Neural cell (in vitro differentiated cells): ENCODE measurements at regions not wholly inside any gene's neighbourhood (a gene's known extent, or its start where the extent isn't known, plus 50 kb on each side); places are given as distances from the start of the nearest gene placed in this dataset.

Source experiments
- H2AFZ ChIP-seq: fragments of 200-600, 300-800 bp; sonication (generic), shearing (Covaris generic); 2 replicates; pipeline ENCODE4 v1.6.0; 2014; ENCODE audit warnings: low read depth, mild to moderate bottlenecking, antibody characterized with exemption, low read length, moderate library complexity
- H3F3A ChIP-seq: fragments of 200-600 bp; shearing (Covaris generic); 2 replicates; pipeline ENCODE4 v1.6.1; 2016; ENCODE audit warnings: mild to moderate bottlenecking, moderate library complexity, mixed read lengths, antibody characterized with exemption, low read length; ENCODE audit not compliant: insufficient read depth, poor library complexity, severe bottlenecking
- H3K27ac ChIP-seq: fragments of 200-600, 300-800 bp; sonication (generic), shearing (Covaris generic); 2 replicates; pipeline ENCODE4 v1.5.1; 2014; ENCODE audit warnings: mild to moderate bottlenecking, low read length, moderate library complexity
- H3K27me3 ChIP-seq: fragments of 300-800, 200-600 bp; sonication (generic), shearing (Covaris generic); 2 replicates; pipeline ENCODE4 v1.6.0; 2014; ENCODE audit warnings: mild to moderate bottlenecking, low read depth, low read length, moderate library complexity; ENCODE audit not compliant: insufficient read depth
- H3K36me3 ChIP-seq: fragments of 300-800, 200-600 bp; sonication (generic), shearing (Covaris generic); 2 replicates; pipeline ENCODE4 v1.5.1; 2014; ENCODE audit warnings: mild to moderate bottlenecking, antibody characterized with exemption, low read length, moderate library complexity; ENCODE audit not compliant: insufficient read depth
- H3K4me2 ChIP-seq: fragments of 300-800, 200-600 bp; sonication (generic), shearing (Covaris generic); 2 replicates; pipeline ENCODE4 v1.6.0; 2014; ENCODE audit warnings: mild to moderate bottlenecking, low read length
- H3K4me3 ChIP-seq: fragments of 300-800, 200-600 bp; sonication (generic), shearing (Covaris generic); 2 replicates; pipeline ENCODE4 v1.5.1; 2014; ENCODE audit warnings: mild to moderate bottlenecking, low read length, moderate library complexity
- H3K79me2 ChIP-seq: fragments of 200-600 bp; shearing (Covaris generic); replicated peaks from 2 replicates; pipeline ENCODE4 v1.6.0; 2014; ENCODE audit warnings: mild to moderate bottlenecking, low read length, moderate library complexity; ENCODE audit not compliant: insufficient read depth
- H3K9ac ChIP-seq: fragments of 300-800, 200-600 bp; sonication (generic), shearing (Covaris generic); 2 replicates; pipeline ENCODE4 v1.6.1; 2016; ENCODE audit warnings: mild to moderate bottlenecking, low read length, mixed read lengths
- H3K9me2 ChIP-seq: fragments of 200-600 bp; shearing (Covaris generic); 2 replicates; pipeline ENCODE4 v1.6.1; 2016; ENCODE audit warnings: mild to moderate bottlenecking, low read length, mixed read lengths; ENCODE audit not compliant: insufficient read depth
- H3K9me3 ChIP-seq: fragments of 200-600, 300-800 bp; sonication (generic), shearing (Covaris generic); 2 replicates; pipeline ENCODE4 v1.6.1; 2016; ENCODE audit warnings: mild to moderate bottlenecking, mixed run types, low read length, moderate library complexity, mixed read lengths
- H4K20me1 ChIP-seq: fragments of 200-600 bp; shearing (Covaris generic); 2 replicates; pipeline ENCODE4 v1.6.1; 2016; ENCODE audit warnings: mild to moderate bottlenecking, mixed run types; ENCODE audit not compliant: insufficient read depth
- CTCF ChIP-seq: fragments of 450-650 bp; IDR thresholded peaks from 2 replicates; pipeline ENCODE4 v1.5.1; 2014; ENCODE audit warnings: antibody characterized with exemption, mild to moderate bottlenecking, moderate library complexity; ENCODE audit not compliant: poor library complexity, severe bottlenecking
- EP300 ChIP-seq: fragments of 450-650 bp; conservative IDR thresholded peaks from 2 replicates; pipeline ENCODE4 v1.6.1; 2014; ENCODE audit warnings: antibody characterized with exemption, mild to moderate bottlenecking, moderate library complexity; ENCODE audit not compliant: poor library complexity, severe bottlenecking
- EZH2 ChIP-seq: fragments of 200-600, 300-800 bp; shearing (Covaris generic), sonication (generic); IDR thresholded peaks from 2 replicates; pipeline ENCODE4 v1.6.1; 2014; ENCODE audit warnings: antibody characterized with exemption, low read length, borderline replicate concordance, mild to moderate bottlenecking; ENCODE audit not compliant: insufficient read depth, poor library complexity, severe bottlenecking
- MXI1 ChIP-seq: fragments of 450-650 bp; conservative IDR thresholded peaks from 2 replicates; pipeline ENCODE4 v1.6.1; 2014; ENCODE audit warnings: antibody characterized with exemption, mild to moderate bottlenecking; ENCODE audit not compliant: poor library complexity, severe bottlenecking
- POLR2AphosphoS5 ChIP-seq: IDR thresholded peaks from 2 replicates; pipeline ENCODE4 v1.6.1; 2012
- RAD21 ChIP-seq: fragments of 450-650 bp; conservative IDR thresholded peaks from 2 replicates; pipeline ENCODE4 v1.6.1; 2014; ENCODE audit warnings: antibody characterized with exemption, mild to moderate bottlenecking, moderate library complexity
- REST ChIP-seq: IDR thresholded peaks from 2 replicates; pipeline ENCODE4 v1.6.1; 2012; ENCODE audit warnings: borderline replicate concordance
- SMC3 ChIP-seq: fragments of 450-650 bp; conservative IDR thresholded peaks from 2 replicates; pipeline ENCODE4 v1.6.1; 2014; ENCODE audit warnings: antibody characterized with exemption, mild to moderate bottlenecking, moderate library complexity; ENCODE audit not compliant: poor library complexity
- TAF1 ChIP-seq: IDR thresholded peaks from 2 replicates; pipeline ENCODE4 v1.6.1; 2012; ENCODE audit warnings: low read depth

- Histone ChIP-seq H4K20me1 (no peaks in the 10 kb centered on the region), H3K36me3 (no peaks in the 10 kb centered on the region), H3K4me3 (no peak overlapping the region), H2AFZ (peak overlapping the region; percentile 15), H3K9ac (no peak overlapping the region), H3K9me2 (no peaks in the 10 kb centered on the region), H3K9me3 (no peaks in the 10 kb centered on the region), H3K27ac (peak overlapping the region; percentile 36), H3F3A (no peaks in the 10 kb centered on the region), H3K4me2 (no peak overlapping the region), H3K27me3 (no peaks in the 10 kb centered on the region), H3K79me2 (no peaks in the 10 kb centered on the region)
- TF ChIP-seq SMC3: peak; percentile 27
- no peak for TF ChIP-seq CTCF
- no peak for TF ChIP-seq EZH2
- no peak for TF ChIP-seq TAF1
- no peak for TF ChIP-seq MXI1
- peak; percentile 31 for TF ChIP-seq EP300
- TF ChIP-seq POLR2AphosphoS5: peak; percentile 13
- no peak for TF ChIP-seq RAD21
- no peak for TF ChIP-seq REST
These were observed 152.7 kb downstream of the SOX9 start for GRCh38 chr17:72273289-72274056.

GRCh38 chr17:72274614-72275013 is 153.8 kb downstream of the SOX9 start:
- no peaks in the 10 kb centered on the region for H3K36me3 ChIP-seq
- TF ChIP-seq RAD21 (no peak), TAF1 (no peak), MXI1 (no peak), REST (no peak), CTCF (no peak)
- H2AFZ ChIP-seq: no peak overlapping the region
- H3K9me2 ChIP-seq: no peaks in the 10 kb centered on the region
- H3F3A ChIP-seq: no peaks in the 10 kb centered on the region
- H3K9me3 ChIP-seq: no peaks in the 10 kb centered on the region
- no peaks in the 10 kb centered on the region for H3K79me2 ChIP-seq
- H3K4me3 ChIP-seq: no peak overlapping the region
- H3K4me2 ChIP-seq: no peak overlapping the region
- H3K9ac ChIP-seq: no peak overlapping the region
- H4K20me1 ChIP-seq: no peaks in the 10 kb centered on the region
- H3K27ac ChIP-seq: no peak overlapping the region
- H3K27me3 ChIP-seq: no peaks in the 10 kb centered on the region
